ENCODE measurements at regions not wholly inside any gene's neighbourhood (a gene's known extent, or its start where the extent isn't known, plus 50 kb on each side); places are given as distances from the start of the nearest gene placed in this dataset.
"Not testable (repeated sequence)": the region's sequence is repeated elsewhere in the genome, so short reads cannot be mapped to it uniquely, and the experiment has no call there.

- no peak overlapping the region for H3K9ac ChIP-seq
- TF ChIP-seq, protein P1, sequence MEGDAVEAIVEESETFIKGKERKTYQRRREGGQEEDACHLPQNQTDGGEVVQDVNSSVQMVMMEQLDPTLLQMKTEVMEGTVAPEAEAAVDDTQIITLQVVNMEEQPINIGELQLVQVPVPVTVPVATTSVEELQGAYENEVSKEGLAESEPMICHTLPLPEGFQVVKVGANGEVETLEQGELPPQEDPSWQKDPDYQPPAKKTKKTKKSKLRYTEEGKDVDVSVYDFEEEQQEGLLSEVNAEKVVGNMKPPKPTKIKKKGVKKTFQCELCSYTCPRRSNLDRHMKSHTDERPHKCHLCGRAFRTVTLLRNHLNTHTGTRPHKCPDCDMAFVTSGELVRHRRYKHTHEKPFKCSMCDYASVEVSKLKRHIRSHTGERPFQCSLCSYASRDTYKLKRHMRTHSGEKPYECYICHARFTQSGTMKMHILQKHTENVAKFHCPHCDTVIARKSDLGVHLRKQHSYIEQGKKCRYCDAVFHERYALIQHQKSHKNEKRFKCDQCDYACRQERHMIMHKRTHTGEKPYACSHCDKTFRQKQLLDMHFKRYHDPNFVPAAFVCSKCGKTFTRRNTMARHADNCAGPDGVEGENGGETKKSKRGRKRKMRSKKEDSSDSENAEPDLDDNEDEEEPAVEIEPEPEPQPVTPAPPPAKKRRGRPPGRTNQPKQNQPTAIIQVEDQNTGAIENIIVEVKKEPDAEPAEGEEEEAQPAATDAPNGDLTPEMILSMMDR (IDR thresholded peaks at IDR 0.05), result no peak
- TF ChIP-seq EZH2phosphoT487 (IDR thresholded peaks at IDR 0.05) (no peak), EZH2 (IDR thresholded peaks at IDR 0.05) (no peak)
- no peaks in the 10 kb centered on the region for H3K4me1 ChIP-seq
Observed at GRCh38 chr3:166688665-166689064, 691.4 kb downstream of the ZBBX start.

DNA sequence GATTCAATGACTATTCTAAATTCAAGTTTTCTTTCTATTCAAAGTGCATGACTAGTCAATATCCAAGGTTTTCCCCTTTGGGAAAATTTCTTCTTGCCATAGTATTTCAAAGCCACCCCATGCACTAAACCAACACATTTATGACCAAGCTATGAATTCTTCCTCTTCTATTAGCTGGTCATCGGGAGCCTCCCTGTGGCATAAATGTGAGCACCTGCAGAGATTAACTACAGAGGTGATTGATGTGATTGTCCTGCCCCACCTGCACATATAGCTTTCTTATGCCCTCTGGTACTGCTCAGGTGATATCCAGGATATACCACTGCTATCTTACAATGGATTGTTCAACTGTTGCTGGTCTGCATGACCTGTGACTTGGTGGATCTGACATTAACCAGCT is 694.9 kb downstream of the ZBBX start:
- no peak overlapping the region for H3K9ac ChIP-seq
- Mint-ChIP-seq H3K4me3 (no peak overlapping the region), H3K27me3 (ENCODE audit: insufficient read depth, low read depth) (no peaks in the 10 kb centered on the region), H3K27ac (no peak overlapping the region), H3K9me3 (no peaks in the 10 kb centered on the region), H3K4me1 (no peaks in the 10 kb centered on the region), H3K36me3 (no peaks in the 10 kb centered on the region)
- no peak overlapping the region for H3K27ac ChIP-seq
- H2AFZ ChIP-seq (replicated peaks), result no peak overlapping the region
- TF ChIP-seq EZH2phosphoT487 (IDR thresholded peaks at IDR 0.05) (no peak), EZH2 (IDR thresholded peaks at IDR 0.05) (no peak)
- TF ChIP-seq, protein P1 (IDR thresholded peaks at IDR 0.05), result no peak
- no peaks in the 10 kb centered on the region for H3K79me2 ChIP-seq (ENCODE audit: low read depth)
- no peak for DNase-seq (ENCODE audit: low spot score)
- no peaks in the 10 kb centered on the region for H3K9me3 ChIP-seq (ENCODE audit: low read depth)
- H3K4me1 ChIP-seq, result no peaks in the 10 kb centered on the region
- no peaks in the 10 kb centered on the region for H3F3A ChIP-seq (ENCODE audit: low read depth)
- H3K36me3 ChIP-seq, result no peaks in the 10 kb centered on the region
- no peak overlapping the region for H3K4me3 ChIP-seq
- no peaks in the 10 kb centered on the region for H3K27me3 ChIP-seq
- no peak overlapping the region for H3K4me2 ChIP-seq
- H4K20me1 ChIP-seq (ENCODE audit: low read depth), result no peaks in the 10 kb centered on the region

More at GRCh38 chr3:166688665-166689064, 691.4 kb downstream of the ZBBX start:
- H2AFZ ChIP-seq (replicated peaks), result no peak overlapping the region
- H3K36me3 Mint-ChIP-seq, result no peaks in the 10 kb centered on the region
- H3K9me3 Mint-ChIP-seq, result no peaks in the 10 kb centered on the region
- no peak overlapping the region for H3K4me2 ChIP-seq
- H3K27me3 ChIP-seq, result no peaks in the 10 kb centered on the region
- no peaks in the 10 kb centered on the region for H3F3A ChIP-seq (ENCODE audit: low read depth)
- no peaks in the 10 kb centered on the region for H3K79me2 ChIP-seq (ENCODE audit: low read depth)
- H3K36me3 ChIP-seq, result no peaks in the 10 kb centered on the region
- no peaks in the 10 kb centered on the region for H3K9me3 ChIP-seq (ENCODE audit: low read depth)
- H3K4me3 Mint-ChIP-seq, result no peak overlapping the region
- H4K20me1 ChIP-seq (ENCODE audit: low read depth), result no peaks in the 10 kb centered on the region
- no peak overlapping the region for H3K4me3 ChIP-seq
- H3K27ac Mint-ChIP-seq, result no peak overlapping the region
- no peaks in the 10 kb centered on the region for H3K4me1 Mint-ChIP-seq
- H3K27ac ChIP-seq, result no peak overlapping the region
- no peaks in the 10 kb centered on the region for H3K27me3 Mint-ChIP-seq (ENCODE audit: insufficient read depth, low read depth)
- DNase-seq (ENCODE audit: low spot score), result no peak

DNA sequence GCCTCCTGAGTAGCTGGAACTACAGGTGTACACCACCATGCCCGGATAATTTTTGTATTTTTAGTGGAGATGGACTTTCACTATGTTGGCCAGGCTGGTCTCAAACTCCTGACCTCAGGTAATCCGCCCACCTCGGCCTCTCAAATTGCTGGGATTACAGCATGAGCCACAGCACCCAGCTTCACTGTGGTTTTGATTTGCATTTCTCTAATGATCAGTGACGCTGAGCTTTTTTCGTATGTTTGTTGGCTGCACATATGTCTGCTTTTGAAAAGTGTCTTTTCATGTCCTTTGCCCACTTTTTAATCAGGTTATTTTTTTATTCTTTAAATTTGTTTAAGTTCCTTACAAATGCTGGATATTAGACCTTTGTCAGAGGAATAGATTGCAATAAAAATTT is 696.0 kb downstream of the ZBBX start:
- not testable (repeated sequence) for H4K20me1 ChIP-seq (ENCODE audit: low read depth); H3K79me2 ChIP-seq (ENCODE audit: low read depth); H3K4me1 ChIP-seq; H3K4me1 Mint-ChIP-seq; H3K27ac ChIP-seq; H3K4me2 ChIP-seq; H2AFZ ChIP-seq (replicated peaks); H3K9ac ChIP-seq; H3K9me3 Mint-ChIP-seq; DNase-seq (ENCODE audit: low spot score); H3K27ac Mint-ChIP-seq; H3K27me3 Mint-ChIP-seq (ENCODE audit: insufficient read depth, low read depth); H3K4me3 Mint-ChIP-seq; H3F3A ChIP-seq (ENCODE audit: low read depth); H3K36me3 Mint-ChIP-seq; H3K4me3 ChIP-seq; H3K27me3 ChIP-seq; H3K36me3 ChIP-seq; H3K9me3 ChIP-seq (ENCODE audit: low read depth)

GRCh38 chr3:166669781-166670180 is 710.3 kb downstream of the ZBBX start:
- Histone ChIP-seq H3K27me3 (no peaks in the 10 kb centered on the region), H3F3A (ENCODE audit: low read depth) (no peaks in the 10 kb centered on the region), H3K4me2 (no peak overlapping the region), H3K27ac (no peak overlapping the region), H3K79me2 (ENCODE audit: low read depth) (no peaks in the 10 kb centered on the region), H3K9me3 (ENCODE audit: low read depth) (no peaks in the 10 kb centered on the region), H3K4me1 (no peaks in the 10 kb centered on the region), H4K20me1 (ENCODE audit: low read depth) (no peaks in the 10 kb centered on the region), H2AFZ (replicated peaks) (no peak overlapping the region), H3K4me3 (no peak overlapping the region), H3K36me3 (no peaks in the 10 kb centered on the region), H3K9ac (no peak overlapping the region)
- no peaks in the 10 kb centered on the region for H3K4me1 Mint-ChIP-seq
- no peaks in the 10 kb centered on the region for H3K27me3 Mint-ChIP-seq (ENCODE audit: insufficient read depth, low read depth)
- no peak overlapping the region for H3K27ac Mint-ChIP-seq
- TF ChIP-seq, protein P1 (IDR thresholded peaks at IDR 0.05), result no peak
- TF ChIP-seq EZH2phosphoT487 (IDR thresholded peaks at IDR 0.05), result no peak
- TF ChIP-seq EZH2 (IDR thresholded peaks at IDR 0.05), result no peak
- no peaks in the 10 kb centered on the region for H3K9me3 Mint-ChIP-seq
- no peak overlapping the region for H3K4me3 Mint-ChIP-seq
- DNase-seq (ENCODE audit: low spot score), result no peak
- no peaks in the 10 kb centered on the region for H3K36me3 Mint-ChIP-seq
